GM19238 (cell line): ENCODE measurements at regions not wholly inside any gene's neighbourhood (a gene's known extent, or its start where the extent isn't known, plus 50 kb on each side); places are given as distances from the start of the nearest gene placed in this dataset.

Experiments
- DNase-seq: peaks from one replicate; pipeline ENCODE4 v3.0.0; 2011; ENCODE audit warnings: low spot score; ENCODE audit not compliant: insufficient read length

GRCh38 chr7:47221826-47222225, 360.1 kb downstream of the TNS3 start:
- no peak for DNase-seq

- DNase-seq: no peak
These were observed 363.3 kb downstream of the TNS3 start for GRCh38 chr7:47218378-47219176.

DNA sequence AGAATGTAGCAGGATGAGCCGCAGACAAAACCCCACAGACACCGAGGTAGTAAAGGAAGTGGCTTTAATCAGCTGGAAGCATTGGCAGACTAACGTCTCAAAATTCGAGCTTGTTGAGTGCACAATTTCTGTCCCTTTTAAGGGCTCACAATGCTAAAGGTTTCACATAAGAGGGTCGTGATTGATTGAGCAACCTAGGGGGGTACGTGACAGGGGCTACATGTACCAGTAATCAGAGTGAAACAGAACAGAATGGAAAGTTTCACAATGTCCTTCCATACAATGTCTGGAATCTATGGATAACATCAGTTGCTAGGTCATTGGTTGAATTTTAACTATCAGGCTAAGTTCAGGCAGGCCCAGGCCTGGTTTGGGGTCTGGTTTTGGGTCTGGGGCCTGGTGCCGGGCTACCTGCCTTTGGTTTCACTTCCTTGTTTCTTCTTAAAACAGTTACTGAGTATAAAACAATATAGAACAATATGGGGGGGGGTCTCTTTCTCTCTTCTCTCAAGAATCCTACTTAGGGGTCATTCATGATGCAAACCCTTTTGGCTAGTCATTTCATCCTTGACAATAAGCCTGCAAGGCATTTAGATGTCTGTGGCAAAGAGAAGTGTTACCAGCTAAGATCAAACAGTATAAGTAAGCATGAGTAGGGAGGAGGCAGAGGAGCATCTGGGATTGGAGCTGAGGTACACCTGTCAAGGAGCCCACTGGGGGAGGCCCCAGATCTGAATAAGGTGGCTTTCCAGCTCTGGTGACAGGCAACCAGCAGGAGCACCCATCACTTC, 364.1 kb downstream of the TNS3 start:
- DNase-seq: no peak

- DNase-seq: no peak
These were observed 364.8 kb downstream of the TNS3 start for GRCh38 chr7:47217086-47217485.

- no peak for DNase-seq
These were observed 365.5 kb downstream of the TNS3 start for GRCh38 chr7:47216439-47216838.

DNA sequence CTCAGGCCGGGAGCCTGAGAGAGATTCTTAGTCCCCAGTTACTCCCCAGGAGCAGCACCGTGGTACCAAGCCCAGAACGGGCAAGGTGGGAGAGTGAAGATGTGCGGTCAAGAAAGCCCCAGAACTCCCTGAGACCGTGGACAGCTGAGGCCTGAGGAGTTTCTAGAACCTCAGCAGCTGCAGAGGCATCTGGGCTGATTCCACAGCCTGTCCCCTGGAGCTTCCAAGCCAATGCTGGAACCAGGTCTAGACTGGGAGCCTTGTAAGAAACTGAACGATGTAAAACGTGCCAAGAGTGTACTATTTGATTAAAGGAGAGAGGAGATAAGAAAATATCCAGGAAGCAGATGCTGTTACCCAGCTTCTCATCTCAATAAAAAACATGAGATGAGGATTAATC, 366.3 kb downstream of the TNS3 start:
- DNase-seq: no peak

DNA sequence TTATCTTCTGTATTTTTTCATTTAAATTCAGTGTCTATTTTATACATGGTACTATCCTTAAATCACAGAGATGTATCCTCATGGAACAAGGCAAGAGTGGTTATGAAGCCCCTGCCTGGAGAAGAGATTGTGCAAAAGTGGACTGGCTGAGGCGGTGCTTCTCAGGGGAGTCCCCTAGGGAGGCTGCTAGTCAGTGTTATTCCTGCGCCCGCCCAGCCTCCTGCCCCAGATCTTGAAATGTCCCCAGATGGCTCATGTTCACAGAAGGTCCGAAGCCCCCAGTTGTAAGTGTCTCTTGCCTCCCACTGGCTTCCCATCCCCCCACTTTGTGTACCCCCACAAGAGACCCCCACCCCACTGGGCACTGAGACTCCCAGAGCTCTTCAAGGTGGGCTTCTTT, 366.9 kb downstream of the TNS3 start:
- DNase-seq: no peak

GRCh38 chr7:47213276-47213675, 368.6 kb downstream of the TNS3 start:
- no peak for DNase-seq

- DNase-seq: no peak
These were observed 370.4 kb downstream of the TNS3 start for GRCh38 chr7:47211519-47211973.

DNA sequence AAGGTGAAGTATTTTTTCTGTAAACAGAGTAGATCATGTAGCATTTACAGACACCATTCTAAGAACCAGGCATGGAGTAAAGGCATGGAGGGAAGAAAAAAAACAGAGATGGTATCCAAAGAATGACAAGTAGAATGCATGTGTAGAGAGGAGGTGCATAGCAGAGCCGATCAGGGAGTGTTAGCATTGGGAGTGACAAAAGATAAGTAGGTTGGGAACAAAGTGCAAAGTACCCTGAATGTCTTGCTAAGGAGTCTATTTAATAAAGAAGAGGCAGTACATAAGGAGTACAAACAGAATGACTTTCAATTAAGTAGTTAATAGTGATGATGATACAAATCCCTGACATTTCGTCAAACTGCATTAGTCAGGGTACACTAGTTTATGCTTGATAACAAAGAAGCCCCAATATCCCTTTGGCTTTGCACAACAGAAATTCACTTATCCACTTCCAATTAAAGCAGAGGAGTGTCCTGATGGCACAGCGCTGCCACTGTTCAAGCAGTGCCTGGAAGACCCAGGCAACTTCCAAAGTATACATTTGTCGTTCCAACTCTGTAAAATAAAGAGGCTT, 371.5 kb downstream of the TNS3 start:
- DNase-seq: no peak

- no peak for DNase-seq
These were observed 374.0 kb downstream of the TNS3 start for GRCh38 chr7:47207956-47208355.

DNA sequence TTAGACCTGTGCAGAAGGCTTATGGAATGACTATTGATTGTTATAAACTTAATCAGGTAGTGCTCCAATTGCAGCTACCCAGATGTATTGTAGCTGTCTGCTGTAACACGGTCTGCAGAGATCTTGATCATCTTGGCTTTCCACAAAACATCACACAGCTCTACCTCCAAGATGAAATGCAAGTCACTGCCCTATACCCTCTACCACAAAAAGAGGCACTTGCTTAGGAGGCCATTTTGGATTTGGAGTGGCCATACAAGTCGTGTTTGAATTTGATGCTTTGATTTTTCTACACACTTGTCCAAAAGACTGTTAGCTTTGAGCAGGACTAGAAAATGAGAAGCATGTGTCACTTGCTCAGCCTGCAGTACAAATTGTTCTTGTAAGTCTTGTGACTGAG, 377.2 kb downstream of the TNS3 start:
- no peak for DNase-seq

GRCh38 chr7:47202146-47202783, 379.6 kb downstream of the TNS3 start:
- DNase-seq: no peak

- no peak for DNase-seq
These were observed 383.8 kb downstream of the TNS3 start for GRCh38 chr7:47198159-47198558.

- DNase-seq: no peak
These were observed 384.4 kb downstream of the TNS3 start for GRCh38 chr7:47197486-47197885.

DNA sequence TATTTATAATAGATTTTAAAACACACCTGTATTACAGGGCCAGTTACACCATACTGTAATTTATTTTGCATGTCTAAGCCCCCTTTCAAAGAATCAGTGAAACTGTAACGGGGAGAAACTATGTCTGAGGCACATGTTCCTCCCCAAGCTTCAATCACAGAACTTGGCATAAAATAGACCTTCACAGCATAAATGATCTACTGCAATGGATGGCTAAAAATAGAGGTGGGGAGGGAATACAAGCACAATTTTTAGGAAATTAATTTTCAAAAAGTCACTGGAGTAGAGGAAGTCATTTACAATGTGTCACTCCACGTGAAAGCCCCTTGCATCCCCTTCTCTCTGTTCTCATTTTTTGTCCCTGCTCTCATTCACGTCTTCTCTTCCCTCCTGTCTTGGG, 385.2 kb downstream of the TNS3 start:
- no peak for DNase-seq

GRCh38 chr7:47196106-47196645, 385.7 kb downstream of the TNS3 start:
- no peak for DNase-seq

- no peak for DNase-seq
These were observed 386.3 kb downstream of the TNS3 start for GRCh38 chr7:47195641-47196040.

- DNase-seq: no peak
These were observed 387.3 kb downstream of the TNS3 start for GRCh38 chr7:47194516-47195057.

DNA sequence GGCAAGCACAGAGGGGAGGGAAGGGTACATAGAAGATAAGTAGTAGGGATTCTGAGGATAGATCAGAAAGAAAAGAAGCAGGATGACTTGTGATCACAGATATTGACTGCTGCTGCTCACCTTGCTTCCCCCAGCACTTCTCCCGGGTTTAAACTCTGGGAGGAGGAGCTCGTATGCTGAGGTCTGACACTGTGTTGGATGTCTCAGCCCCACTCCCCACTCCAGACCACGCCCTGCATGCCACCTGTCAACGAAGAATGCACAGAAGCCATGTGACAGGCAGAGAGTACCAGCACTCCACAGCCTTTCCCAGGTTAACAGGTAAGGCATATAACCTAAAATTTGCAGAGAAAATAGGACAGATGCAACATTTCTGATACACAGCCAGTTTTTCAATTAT, 388.9 kb downstream of the TNS3 start:
- no peak for DNase-seq

GRCh38 chr7:47191876-47192291, 390.0 kb downstream of the TNS3 start:
- no peak for DNase-seq
